ENCODE measurements at regions not wholly inside any gene's neighbourhood (a gene's known extent, or its start where the extent isn't known, plus 50 kb on each side); places are given as distances from the start of the nearest gene placed in this dataset.
A peak's percentile ranks its signal among the peaks of the same experiment; 100 is the strongest.

GRCh38 chr16:22668318-22668717 lies 145.6 kb upstream of the HS3ST2 start:
- DNase-seq (ENCODE audit: low spot score), result no peak
- Histone ChIP-seq H3K27me3 (replicated peaks; ENCODE audit: insufficient read depth, low read depth, low read length, poor library complexity) (peaks cover 29% of the 10 kb centered on the region), H3K36me3 (ENCODE audit: insufficient read depth, low read length, poor library complexity, severe bottlenecking) (no peaks in the 10 kb centered on the region), H3K27ac (ENCODE audit: low read depth, low read length, poor library complexity, severe bottlenecking) (no peak overlapping the region), H3K4me3 (ENCODE audit: low read depth, low read length, poor library complexity, severe bottlenecking) (no peak overlapping the region), H3K4me1 (ENCODE audit: insufficient read depth, low read length, poor library complexity, severe bottlenecking) (no peaks in the 10 kb centered on the region), H3K9me3 (ENCODE audit: low read depth, low read length, poor library complexity, severe bottlenecking) (no peaks in the 10 kb centered on the region)
- TF ChIP-seq CTCF (conservative IDR thresholded peaks at IDR 0.05; ENCODE audit: low read depth, low read length) (no peak), EZH2 (IDR thresholded peaks at IDR 0.05; ENCODE audit: borderline replicate concordance, low read depth, low read length, poor library complexity, severe bottlenecking) (no peak)
- ChIA-PET CTCF (no interaction called here), POLR2A (ENCODE audit: low non-redundant PET) (no interaction called here)
- intact Hi-C loops (cut with micrococcal nuclease; ENCODE audit: unreplicated experiment), result no loop called here
- BruUV-seq (replicated peaks), result no TSS peak

- no peaks in the 10 kb centered on the region for H3K9me3 ChIP-seq (ENCODE audit: low read depth, low read length, poor library complexity, severe bottlenecking)
- no peak overlapping the region for H3K4me3 ChIP-seq (ENCODE audit: low read depth, low read length, poor library complexity, severe bottlenecking)
- no peaks in the 10 kb centered on the region for H3K4me1 ChIP-seq (ENCODE audit: insufficient read depth, low read length, poor library complexity, severe bottlenecking)
- H3K27ac ChIP-seq (ENCODE audit: low read depth, low read length, poor library complexity, severe bottlenecking), result no peak overlapping the region
- TF ChIP-seq CTCF (conservative IDR thresholded peaks at IDR 0.05; ENCODE audit: low read depth, low read length) (no peak), EZH2 (IDR thresholded peaks at IDR 0.05; ENCODE audit: borderline replicate concordance, low read depth, low read length, poor library complexity, severe bottlenecking) (no peak)
- ChIA-PET CTCF (no interaction called here), POLR2A (ENCODE audit: low non-redundant PET) (no interaction called here)
- BruUV-seq (replicated peaks), result no TSS peak
- intact Hi-C loops (cut with micrococcal nuclease; ENCODE audit: unreplicated experiment), result loop anchor here (5.0 to 10.0 kb wide), 2 partner anchors 43 to 335 kb away; no protein-coding TSS in a partner anchor
- no peak for DNase-seq (ENCODE audit: low spot score)
- H3K36me3 ChIP-seq (ENCODE audit: insufficient read depth, low read length, poor library complexity, severe bottlenecking), result no peaks in the 10 kb centered on the region
- peaks cover 28% of the 10 kb centered on the region for H3K27me3 ChIP-seq (replicated peaks; ENCODE audit: insufficient read depth, low read depth, low read length, poor library complexity)
These were observed 143.9 kb upstream of the HS3ST2 start for GRCh38 chr16:22670044-22670536.

- Histone ChIP-seq H3K4me1 (ENCODE audit: insufficient read depth, low read length, poor library complexity, severe bottlenecking) (no peaks in the 10 kb centered on the region), H3K27me3 (replicated peaks; ENCODE audit: insufficient read depth, low read depth, low read length, poor library complexity) (peaks cover 23% of the 10 kb centered on the region), H3K27ac (ENCODE audit: low read depth, low read length, poor library complexity, severe bottlenecking) (no peak overlapping the region), H3K36me3 (ENCODE audit: insufficient read depth, low read length, poor library complexity, severe bottlenecking) (no peaks in the 10 kb centered on the region), H3K9me3 (ENCODE audit: low read depth, low read length, poor library complexity, severe bottlenecking) (no peaks in the 10 kb centered on the region), H3K4me3 (ENCODE audit: low read depth, low read length, poor library complexity, severe bottlenecking) (no peak overlapping the region)
- POLR2A ChIA-PET (ENCODE audit: low non-redundant PET), result no interaction called here
- CTCF ChIA-PET, result no interaction called here
- no peak for TF ChIP-seq CTCF (conservative IDR thresholded peaks at IDR 0.05; ENCODE audit: low read depth, low read length)
- TF ChIP-seq EZH2 (IDR thresholded peaks at IDR 0.05; ENCODE audit: borderline replicate concordance, low read depth, low read length, poor library complexity, severe bottlenecking), result no peak
- BruUV-seq (replicated peaks), result no TSS peak
- intact Hi-C loops (cut with micrococcal nuclease; ENCODE audit: unreplicated experiment), result loop anchor here (5.0 to 10.0 kb wide), 2 partner anchors 43 to 336 kb away; no protein-coding TSS in a partner anchor
- peak; percentile 49 for DNase-seq (ENCODE audit: low spot score)
These were observed 143.4 kb upstream of the HS3ST2 start for GRCh38 chr16:22670551-22671041.

Data from A673 (cell line).